ENCODE measurements at regions not wholly inside any gene's neighbourhood (a gene's known extent, or its start where the extent isn't known, plus 50 kb on each side); places are given as distances from the start of the nearest gene placed in this dataset.

GRCh38 chr6:157727629-157728182 is 95.3 kb upstream of the SNX9 start:
- DNase-seq, result no peak
- peaks cover 7% of the 10 kb centered on the region in 2 experiments for H3K9me3 ChIP-seq (ENCODE audit: control insufficient read depth in 1 of 2, insufficient read depth in 1 of 2, low read length in 2 of 2)
- no peaks in the 10 kb centered on the region for H3K4me1 Mint-ChIP-seq (ENCODE audit: low read depth)
- peaks cover 6% of the 10 kb centered on the region for H3K9me3 Mint-ChIP-seq
- ATAC-seq (ENCODE audit: poor library complexity), result no peak
- no peaks in the 10 kb centered on the region for H3K36me3 ChIP-seq (ENCODE audit: insufficient read depth, low read length)
- H3K4me3 ChIP-seq (ENCODE audit: low read length), result no peak overlapping the region
- no peak overlapping the region for H3K27ac Mint-ChIP-seq
- no peaks in the 10 kb centered on the region for H3K27me3 Mint-ChIP-seq
- no peak overlapping the region for H3K27ac ChIP-seq (ENCODE audit: low read depth in 1 of 2, low read length in 2 of 2)
- H3K36me3 Mint-ChIP-seq (ENCODE audit: low read depth), result no peaks in the 10 kb centered on the region
- intact Hi-C loops (cut with DNase I, micrococcal nuclease), result no loop called here
- POLR2A ChIA-PET, result no interaction called here
- TF ChIP-seq CTCF (IDR thresholded peaks at IDR 0.05), result no peak
- CTCF ChIA-PET, result interaction anchor here (0.6 to 1.0 kb wide), 2 partner anchors 17 to 34 kb away, joined by 3 to 7 read pairs; no protein-coding TSS in a partner anchor
- no peaks in the 10 kb centered on the region for H3K27me3 ChIP-seq (ENCODE audit: control insufficient read depth in 1 of 2, insufficient read depth in 2 of 2, low read length in 2 of 2)
- H3K4me1 ChIP-seq (ENCODE audit: insufficient read depth, low read length), result no peaks in the 10 kb centered on the region
- no peak overlapping the region for H3K4me3 Mint-ChIP-seq

GRCh38 chr6:157728183-157728881 is 94.7 kb upstream of the SNX9 start:
- intact Hi-C loops (cut with DNase I, micrococcal nuclease), result no loop called here
- CTCF ChIA-PET, result interaction anchor here (0.6 kb wide), 1 partner anchor 17 kb away, joined by 7 read pairs; no protein-coding TSS in a partner anchor
- no peaks in the 10 kb centered on the region for H3K4me1 ChIP-seq (ENCODE audit: insufficient read depth, low read length)

GRCh38 chr6:157731221-157731620 is 91.8 kb upstream of the SNX9 start:
- H3K4me3 Mint-ChIP-seq, result no peak overlapping the region
- H3K36me3 Mint-ChIP-seq (ENCODE audit: low read depth), result no peaks in the 10 kb centered on the region
- TF ChIP-seq CTCF (IDR thresholded peaks at IDR 0.05), result no peak
- no peaks in the 10 kb centered on the region for H3K36me3 ChIP-seq (ENCODE audit: insufficient read depth, low read length)
- H3K4me1 ChIP-seq (ENCODE audit: insufficient read depth, low read length), result no peaks in the 10 kb centered on the region
- H3K9me3 ChIP-seq (ENCODE audit: control insufficient read depth in 1 of 2, insufficient read depth in 1 of 2, low read length in 2 of 2), result no peaks in the 10 kb centered on the region
- no peak overlapping the region for H3K27ac Mint-ChIP-seq
- DNase-seq (no peak), ATAC-seq (ENCODE audit: poor library complexity) (no peak)
- POLR2A ChIA-PET, result no interaction called here
- no peaks in the 10 kb centered on the region for H3K27me3 ChIP-seq (ENCODE audit: control insufficient read depth in 1 of 2, insufficient read depth in 2 of 2, low read length in 2 of 2)
- H3K27me3 Mint-ChIP-seq, result no peaks in the 10 kb centered on the region
- H3K4me1 Mint-ChIP-seq (ENCODE audit: low read depth), result no peaks in the 10 kb centered on the region
- H3K9me3 Mint-ChIP-seq, result peaks cover under 1% of the 10 kb centered on the region
- CTCF ChIA-PET, result no interaction called here
- no peak overlapping the region for H3K4me3 ChIP-seq (ENCODE audit: low read length)
- no peak overlapping the region for H3K27ac ChIP-seq (ENCODE audit: low read depth in 1 of 2, low read length in 2 of 2)
- intact Hi-C loops (cut with DNase I, micrococcal nuclease), result no loop called here

More at GRCh38 chr6:157728183-157728881, 94.7 kb upstream of the SNX9 start:
- H3K4me3 ChIP-seq (ENCODE audit: low read length), result no peak overlapping the region
- Mint-ChIP-seq H3K9me3 (peaks cover 6% of the 10 kb centered on the region), H3K27me3 (no peaks in the 10 kb centered on the region), H3K4me1 (ENCODE audit: low read depth) (no peaks in the 10 kb centered on the region), H3K27ac (no peak overlapping the region), H3K4me3 (no peak overlapping the region), H3K36me3 (ENCODE audit: low read depth) (no peaks in the 10 kb centered on the region)
- H3K9me3 ChIP-seq (ENCODE audit: control insufficient read depth in 1 of 2, insufficient read depth in 1 of 2, low read length in 2 of 2), result peaks cover 7% of the 10 kb centered on the region in 2 experiments
- ATAC-seq (ENCODE audit: poor library complexity) (no peak), DNase-seq (no peak)
- no peaks in the 10 kb centered on the region for H3K36me3 ChIP-seq (ENCODE audit: insufficient read depth, low read length)
- H3K27ac ChIP-seq (ENCODE audit: low read depth in 1 of 2, low read length in 2 of 2), result no peak overlapping the region
- POLR2A ChIA-PET, result no interaction called here
- no peak for TF ChIP-seq CTCF (IDR thresholded peaks at IDR 0.05)
- no peaks in the 10 kb centered on the region for H3K27me3 ChIP-seq (ENCODE audit: control insufficient read depth in 1 of 2, insufficient read depth in 2 of 2, low read length in 2 of 2)

Data from CD4-positive, alpha-beta T cell (primary cell).